ENCODE measurements at regions not wholly inside any gene's neighbourhood (a gene's known extent, or its start where the extent isn't known, plus 50 kb on each side); places are given as distances from the start of the nearest gene placed in this dataset.

- no peaks in the 10 kb centered on the region for H3K36me3 ChIP-seq (replicated peaks)
- peak overlapping the region; percentile 8 for H3K27ac ChIP-seq
- no peak overlapping the region for H3K4me3 ChIP-seq (ENCODE audit: low read depth, low read length)
- DNase-seq, result peak; percentile 47
- no peaks in the 10 kb centered on the region for H3K27me3 ChIP-seq (replicated peaks)
- in situ Hi-C loops (cut with HindIII; ENCODE audit: low pct_ligation_motif_present, low sequenced_read_pairs), result no loop called here
- TF ChIP-seq CTCF (IDR thresholded peaks at IDR 0.05; ENCODE audit: low read depth, low read length, missing control alignments), result no peak
Measured at GRCh38 chr4:44118971-44119680, 329.5 kb downstream of the KCTD8 start.

GRCh38 chr4:44120646-44121045 lies 328.0 kb downstream of the KCTD8 start:
- TF ChIP-seq CTCF (IDR thresholded peaks at IDR 0.05; ENCODE audit: low read depth, low read length, missing control alignments), result no peak
- Histone ChIP-seq H3K27me3 (replicated peaks) (no peaks in the 10 kb centered on the region), H3K4me3 (ENCODE audit: low read depth, low read length) (no peak overlapping the region), H3K27ac (no peak overlapping the region), H3K36me3 (replicated peaks) (no peaks in the 10 kb centered on the region)
- in situ Hi-C loops (cut with HindIII; ENCODE audit: low pct_ligation_motif_present, low sequenced_read_pairs), result no loop called here
- no peak for DNase-seq

GRCh38 chr4:44121210-44121609 lies 327.4 kb downstream of the KCTD8 start:
- Histone ChIP-seq H3K36me3 (replicated peaks) (no peaks in the 10 kb centered on the region), H3K4me3 (ENCODE audit: low read depth, low read length) (no peak overlapping the region), H3K27ac (no peak overlapping the region), H3K27me3 (replicated peaks) (no peaks in the 10 kb centered on the region)
- no peak for DNase-seq
- TF ChIP-seq CTCF (IDR thresholded peaks at IDR 0.05; ENCODE audit: low read depth, low read length, missing control alignments), result no peak
- in situ Hi-C loops (cut with HindIII; ENCODE audit: low pct_ligation_motif_present, low sequenced_read_pairs), result no loop called here
